ENCODE measurements at regions not wholly inside any gene's neighbourhood (a gene's known extent, or its start where the extent isn't known, plus 50 kb on each side); places are given as distances from the start of the nearest gene placed in this dataset.

- TF ChIP-seq EZH2 (IDR thresholded peaks at IDR 0.05; ENCODE audit: low read depth): no peak
- no peak for TF ChIP-seq CTCF (conservative IDR thresholded peaks at IDR 0.05)
Measured at GRCh38 chr10:31262672-31263071, 56.3 kb upstream of the ZEB1 start.

Measured in PC-9 (cell line).